HG03439 (cell line): ENCODE measurements at regions not wholly inside any gene's neighbourhood (a gene's known extent, or its start where the extent isn't known, plus 50 kb on each side); places are given as distances from the start of the nearest gene placed in this dataset.

Source experiments
- ATAC-seq: cut with Tn5 transposase; IDR thresholded peaks from one replicate; pipeline ENCODE4 v1.9.1; 2021; ENCODE audit warnings: mild to moderate bottlenecking, moderate library complexity; ENCODE audit not compliant: unreplicated experiment

- no peak for ATAC-seq
Observed at GRCh38 chr3:117958027-117958426, 1076.6 kb downstream of the IGSF11 start.

GRCh38 chr3:117962750-117963149, 1071.9 kb downstream of the IGSF11 start:
- ATAC-seq, result no peak

GRCh38 chr3:117963858-117964257, 1070.8 kb downstream of the IGSF11 start:
- ATAC-seq, result no peak

- no peak for ATAC-seq
Observed at GRCh38 chr3:117964814-117965213, 1069.8 kb downstream of the IGSF11 start.

GRCh38 chr3:117977504-117978228, 1057.0 kb downstream of the IGSF11 start:
- no peak for ATAC-seq

GRCh38 chr3:117979466-117979865, 1055.2 kb downstream of the IGSF11 start:
- ATAC-seq, result no peak

GRCh38 chr3:117987256-117987655, 1047.4 kb downstream of the IGSF11 start:
- no peak for ATAC-seq

- ATAC-seq, result no peak
Observed at GRCh38 chr3:117989982-117990381, 1044.7 kb downstream of the IGSF11 start.

GRCh38 chr3:117990627-117991026, 1044.0 kb downstream of the IGSF11 start:
- no peak for ATAC-seq

- no peak for ATAC-seq
Observed at GRCh38 chr3:117995842-117996437, 1038.7 kb downstream of the IGSF11 start.

- peak; percentile 98 for ATAC-seq
Observed at GRCh38 chr3:117997201-117998049, 1037.2 kb downstream of the IGSF11 start.

- no peak for ATAC-seq
Observed at GRCh38 chr3:117998071-117998470, 1036.6 kb downstream of the IGSF11 start.

GRCh38 chr3:118000219-118000618, 1034.4 kb downstream of the IGSF11 start:
- no peak for ATAC-seq

GRCh38 chr3:118001380-118001779, 1033.3 kb downstream of the IGSF11 start:
- ATAC-seq, result no peak

- ATAC-seq, result no peak
Observed at GRCh38 chr3:118011910-118012309, 1022.7 kb downstream of the IGSF11 start.

- ATAC-seq, result no peak
Observed at GRCh38 chr3:118029049-118029448, 1005.6 kb downstream of the IGSF11 start.

GRCh38 chr3:118036215-118036614, 998.4 kb downstream of the IGSF11 start:
- ATAC-seq, result no peak

GRCh38 chr3:118055381-118055780, 979.3 kb downstream of the IGSF11 start:
- ATAC-seq, result no peak

- no peak for ATAC-seq
Observed at GRCh38 chr3:118057086-118057485, 977.6 kb downstream of the IGSF11 start.

GRCh38 chr3:118059096-118059495, 975.5 kb downstream of the IGSF11 start:
- ATAC-seq, result no peak

GRCh38 chr3:118067439-118067838, 967.2 kb downstream of the IGSF11 start:
- no peak for ATAC-seq

- no peak for ATAC-seq
Observed at GRCh38 chr3:118075873-118076272, 958.8 kb downstream of the IGSF11 start.
